ENCODE measurements at regions not wholly inside any gene's neighbourhood (a gene's known extent, or its start where the extent isn't known, plus 50 kb on each side); places are given as distances from the start of the nearest gene placed in this dataset.

DNA sequence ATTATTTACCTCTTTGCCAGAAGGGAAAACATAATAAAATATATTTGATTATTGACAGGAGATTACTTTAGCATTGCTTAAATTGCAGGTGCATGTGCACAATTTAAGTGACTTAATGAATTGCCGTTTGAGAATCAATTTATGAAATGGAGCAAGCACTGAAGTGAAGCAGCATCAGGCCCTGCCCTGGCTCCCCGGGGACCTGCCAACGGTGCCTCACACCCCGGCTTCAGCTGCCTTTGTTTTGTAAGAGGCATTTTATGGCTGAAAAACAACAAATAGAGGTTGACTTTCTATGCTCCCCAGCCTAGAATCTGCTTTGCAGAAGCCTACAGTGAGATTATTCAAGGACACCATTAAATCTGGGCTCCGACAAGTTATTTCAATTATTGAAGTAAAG is 359.1 kb upstream of the IRX4 start (continued):
- TF ChIP-seq, protein P1, sequence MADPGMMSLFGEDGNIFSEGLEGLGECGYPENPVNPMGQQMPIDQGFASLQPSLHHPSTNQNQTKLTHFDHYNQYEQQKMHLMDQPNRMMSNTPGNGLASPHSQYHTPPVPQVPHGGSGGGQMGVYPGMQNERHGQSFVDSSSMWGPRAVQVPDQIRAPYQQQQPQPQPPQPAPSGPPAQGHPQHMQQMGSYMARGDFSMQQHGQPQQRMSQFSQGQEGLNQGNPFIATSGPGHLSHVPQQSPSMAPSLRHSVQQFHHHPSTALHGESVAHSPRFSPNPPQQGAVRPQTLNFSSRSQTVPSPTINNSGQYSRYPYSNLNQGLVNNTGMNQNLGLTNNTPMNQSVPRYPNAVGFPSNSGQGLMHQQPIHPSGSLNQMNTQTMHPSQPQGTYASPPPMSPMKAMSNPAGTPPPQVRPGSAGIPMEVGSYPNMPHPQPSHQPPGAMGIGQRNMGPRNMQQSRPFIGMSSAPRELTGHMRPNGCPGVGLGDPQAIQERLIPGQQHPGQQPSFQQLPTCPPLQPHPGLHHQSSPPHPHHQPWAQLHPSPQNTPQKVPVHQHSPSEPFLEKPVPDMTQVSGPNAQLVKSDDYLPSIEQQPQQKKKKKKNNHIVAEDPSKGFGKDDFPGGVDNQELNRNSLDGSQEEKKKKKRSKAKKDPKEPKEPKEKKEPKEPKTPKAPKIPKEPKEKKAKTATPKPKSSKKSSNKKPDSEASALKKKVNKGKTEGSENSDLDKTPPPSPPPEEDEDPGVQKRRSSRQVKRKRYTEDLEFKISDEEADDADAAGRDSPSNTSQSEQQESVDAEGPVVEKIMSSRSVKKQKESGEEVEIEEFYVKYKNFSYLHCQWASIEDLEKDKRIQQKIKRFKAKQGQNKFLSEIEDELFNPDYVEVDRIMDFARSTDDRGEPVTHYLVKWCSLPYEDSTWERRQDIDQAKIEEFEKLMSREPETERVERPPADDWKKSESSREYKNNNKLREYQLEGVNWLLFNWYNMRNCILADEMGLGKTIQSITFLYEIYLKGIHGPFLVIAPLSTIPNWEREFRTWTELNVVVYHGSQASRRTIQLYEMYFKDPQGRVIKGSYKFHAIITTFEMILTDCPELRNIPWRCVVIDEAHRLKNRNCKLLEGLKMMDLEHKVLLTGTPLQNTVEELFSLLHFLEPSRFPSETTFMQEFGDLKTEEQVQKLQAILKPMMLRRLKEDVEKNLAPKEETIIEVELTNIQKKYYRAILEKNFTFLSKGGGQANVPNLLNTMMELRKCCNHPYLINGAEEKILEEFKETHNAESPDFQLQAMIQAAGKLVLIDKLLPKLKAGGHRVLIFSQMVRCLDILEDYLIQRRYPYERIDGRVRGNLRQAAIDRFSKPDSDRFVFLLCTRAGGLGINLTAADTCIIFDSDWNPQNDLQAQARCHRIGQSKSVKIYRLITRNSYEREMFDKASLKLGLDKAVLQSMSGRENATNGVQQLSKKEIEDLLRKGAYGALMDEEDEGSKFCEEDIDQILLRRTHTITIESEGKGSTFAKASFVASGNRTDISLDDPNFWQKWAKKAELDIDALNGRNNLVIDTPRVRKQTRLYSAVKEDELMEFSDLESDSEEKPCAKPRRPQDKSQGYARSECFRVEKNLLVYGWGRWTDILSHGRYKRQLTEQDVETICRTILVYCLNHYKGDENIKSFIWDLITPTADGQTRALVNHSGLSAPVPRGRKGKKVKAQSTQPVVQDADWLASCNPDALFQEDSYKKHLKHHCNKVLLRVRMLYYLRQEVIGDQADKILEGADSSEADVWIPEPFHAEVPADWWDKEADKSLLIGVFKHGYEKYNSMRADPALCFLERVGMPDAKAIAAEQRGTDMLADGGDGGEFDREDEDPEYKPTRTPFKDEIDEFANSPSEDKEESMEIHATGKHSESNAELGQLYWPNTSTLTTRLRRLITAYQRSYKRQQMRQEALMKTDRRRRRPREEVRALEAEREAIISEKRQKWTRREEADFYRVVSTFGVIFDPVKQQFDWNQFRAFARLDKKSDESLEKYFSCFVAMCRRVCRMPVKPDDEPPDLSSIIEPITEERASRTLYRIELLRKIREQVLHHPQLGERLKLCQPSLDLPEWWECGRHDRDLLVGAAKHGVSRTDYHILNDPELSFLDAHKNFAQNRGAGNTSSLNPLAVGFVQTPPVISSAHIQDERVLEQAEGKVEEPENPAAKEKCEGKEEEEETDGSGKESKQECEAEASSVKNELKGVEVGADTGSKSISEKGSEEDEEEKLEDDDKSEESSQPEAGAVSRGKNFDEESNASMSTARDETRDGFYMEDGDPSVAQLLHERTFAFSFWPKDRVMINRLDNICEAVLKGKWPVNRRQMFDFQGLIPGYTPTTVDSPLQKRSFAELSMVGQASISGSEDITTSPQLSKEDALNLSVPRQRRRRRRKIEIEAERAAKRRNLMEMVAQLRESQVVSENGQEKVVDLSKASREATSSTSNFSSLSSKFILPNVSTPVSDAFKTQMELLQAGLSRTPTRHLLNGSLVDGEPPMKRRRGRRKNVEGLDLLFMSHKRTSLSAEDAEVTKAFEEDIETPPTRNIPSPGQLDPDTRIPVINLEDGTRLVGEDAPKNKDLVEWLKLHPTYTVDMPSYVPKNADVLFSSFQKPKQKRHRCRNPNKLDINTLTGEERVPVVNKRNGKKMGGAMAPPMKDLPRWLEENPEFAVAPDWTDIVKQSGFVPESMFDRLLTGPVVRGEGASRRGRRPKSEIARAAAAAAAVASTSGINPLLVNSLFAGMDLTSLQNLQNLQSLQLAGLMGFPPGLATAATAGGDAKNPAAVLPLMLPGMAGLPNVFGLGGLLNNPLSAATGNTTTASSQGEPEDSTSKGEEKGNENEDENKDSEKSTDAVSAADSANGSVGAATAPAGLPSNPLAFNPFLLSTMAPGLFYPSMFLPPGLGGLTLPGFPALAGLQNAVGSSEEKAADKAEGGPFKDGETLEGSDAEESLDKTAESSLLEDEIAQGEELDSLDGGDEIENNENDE (IDR thresholded peaks at IDR 0.05; ENCODE audit: insufficient replicate concordance, low read length), result no peak
- TF ChIP-seq FOSL1 (IDR thresholded peaks at IDR 0.05; ENCODE audit: insufficient read depth, low read depth, low read length), result no peak
- TF ChIP-seq, protein P2, sequence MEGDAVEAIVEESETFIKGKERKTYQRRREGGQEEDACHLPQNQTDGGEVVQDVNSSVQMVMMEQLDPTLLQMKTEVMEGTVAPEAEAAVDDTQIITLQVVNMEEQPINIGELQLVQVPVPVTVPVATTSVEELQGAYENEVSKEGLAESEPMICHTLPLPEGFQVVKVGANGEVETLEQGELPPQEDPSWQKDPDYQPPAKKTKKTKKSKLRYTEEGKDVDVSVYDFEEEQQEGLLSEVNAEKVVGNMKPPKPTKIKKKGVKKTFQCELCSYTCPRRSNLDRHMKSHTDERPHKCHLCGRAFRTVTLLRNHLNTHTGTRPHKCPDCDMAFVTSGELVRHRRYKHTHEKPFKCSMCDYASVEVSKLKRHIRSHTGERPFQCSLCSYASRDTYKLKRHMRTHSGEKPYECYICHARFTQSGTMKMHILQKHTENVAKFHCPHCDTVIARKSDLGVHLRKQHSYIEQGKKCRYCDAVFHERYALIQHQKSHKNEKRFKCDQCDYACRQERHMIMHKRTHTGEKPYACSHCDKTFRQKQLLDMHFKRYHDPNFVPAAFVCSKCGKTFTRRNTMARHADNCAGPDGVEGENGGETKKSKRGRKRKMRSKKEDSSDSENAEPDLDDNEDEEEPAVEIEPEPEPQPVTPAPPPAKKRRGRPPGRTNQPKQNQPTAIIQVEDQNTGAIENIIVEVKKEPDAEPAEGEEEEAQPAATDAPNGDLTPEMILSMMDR (IDR thresholded peaks at IDR 0.05; ENCODE audit: control extremely low read depth in 1 of 3, insufficient read depth in 1 of 3, low read depth in 1 of 3, low read length in 3 of 3), result no peak
- no peak for TF ChIP-seq CHD2 (IDR thresholded peaks at IDR 0.05; ENCODE audit: low read length)
- no peak for TF ChIP-seq GABPA (IDR thresholded peaks at IDR 0.05; ENCODE audit: borderline replicate concordance, insufficient read depth, low read length)
- no peak for TF ChIP-seq TEAD4 (IDR thresholded peaks at IDR 0.05; ENCODE audit: low read depth, low read length)
- no peak for TF ChIP-seq ZNF274 (IDR thresholded peaks at IDR 0.05; ENCODE audit: borderline replicate concordance, extremely low read depth, low read length)
- TF ChIP-seq, protein P3, sequence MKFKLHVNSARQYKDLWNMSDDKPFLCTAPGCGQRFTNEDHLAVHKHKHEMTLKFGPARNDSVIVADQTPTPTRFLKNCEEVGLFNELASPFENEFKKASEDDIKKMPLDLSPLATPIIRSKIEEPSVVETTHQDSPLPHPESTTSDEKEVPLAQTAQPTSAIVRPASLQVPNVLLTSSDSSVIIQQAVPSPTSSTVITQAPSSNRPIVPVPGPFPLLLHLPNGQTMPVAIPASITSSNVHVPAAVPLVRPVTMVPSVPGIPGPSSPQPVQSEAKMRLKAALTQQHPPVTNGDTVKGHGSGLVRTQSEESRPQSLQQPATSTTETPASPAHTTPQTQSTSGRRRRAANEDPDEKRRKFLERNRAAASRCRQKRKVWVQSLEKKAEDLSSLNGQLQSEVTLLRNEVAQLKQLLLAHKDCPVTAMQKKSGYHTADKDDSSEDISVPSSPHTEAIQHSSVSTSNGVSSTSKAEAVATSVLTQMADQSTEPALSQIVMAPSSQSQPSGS (IDR thresholded peaks at IDR 0.05; ENCODE audit: low read length), result no peak

Measured in H1 (cell line).